IMR-90 (cell line): ENCODE measurements at regions not wholly inside any gene's neighbourhood (a gene's known extent, or its start where the extent isn't known, plus 50 kb on each side); places are given as distances from the start of the nearest gene placed in this dataset.

Source experiments
- ATAC-seq: fragments of 200-7000 bp; cut with Tn5 transposase; 2 replicates; pipeline ENCODE4 v1.9.1; 2020; ENCODE audit warnings: low read depth, mild to moderate bottlenecking, moderate library complexity
- BruUV-seq: library from RNA; stranded (reverse); fragments of 400-500 nt; replicated peaks from 2 replicates; lab custom pipeline; 2021; lab: Mats Ljungman, UMichigan
- CTCF ChIA-PET: fragments of 300-600 bp; formaldehyde crosslinking; extraction: SDS; loops from one replicate; lab custom pipeline; 2021; ENCODE audit warnings: antibody characterized with exemption; lab: Yijun Ruan, JAX
- POLR2A ChIA-PET: fragments of 300-600 bp; sonication (Branson Sonifier 250); formaldehyde crosslinking; loops from one replicate; lab custom pipeline; 2022; ENCODE audit warnings: antibody characterized with exemption; ENCODE audit not compliant: unreplicated experiment; lab: Charles Lee
- DNase-seq: peaks from one replicate; pipeline ENCODE4 v3.0.0; 2013
- H2AFZ ChIP-seq: replicated peaks from 2 replicates; pipeline ENCODE3; 2013; ENCODE audit warnings: low read length, mild to moderate bottlenecking; ENCODE audit not compliant: poor library complexity
- H2AK5ac ChIP-seq: 2 replicates; pipeline ENCODE4 v1.6.1; 2013; ENCODE audit warnings: low read depth, low read length, inconsistent platforms
- H2AK9ac ChIP-seq: replicated peaks from 2 replicates; pipeline ENCODE3; 2013; ENCODE audit warnings: mild to moderate bottlenecking, low read depth, low read length, moderate library complexity; ENCODE audit not compliant: poor library complexity
- H2BK120ac ChIP-seq: 2 replicates; pipeline ENCODE4 v1.6.1; 2013; ENCODE audit warnings: low read depth, low read length, inconsistent platforms
- H2BK15ac ChIP-seq: 3 replicates; pipeline ENCODE4 v1.6.1; 2013; ENCODE audit warnings: low read depth, low read length, inconsistent platforms
- H2BK20ac ChIP-seq: 2 replicates; pipeline ENCODE4 v1.6.1; 2013; ENCODE audit warnings: low read depth, mild to moderate bottlenecking, inconsistent platforms, low read length, moderate library complexity
- H2BK5ac ChIP-seq: 2 replicates; pipeline ENCODE4 v1.6.1; 2013; ENCODE audit warnings: mild to moderate bottlenecking, low read depth, low read length, inconsistent platforms; ENCODE audit not compliant: poor library complexity, severe bottlenecking
- H3K14ac ChIP-seq: replicated peaks from 2 replicates; pipeline ENCODE4 v1.6.1; 2013; ENCODE audit warnings: low read depth, low read length, inconsistent platforms
- H3K18ac ChIP-seq: 2 replicates; pipeline ENCODE4 v1.6.1; 2013; ENCODE audit warnings: low read depth, low read length, control low read depth
- H3K23ac ChIP-seq: 2 replicates; pipeline ENCODE4 v1.6.1; 2013; ENCODE audit warnings: low read depth, low read length, inconsistent platforms
- H3K27ac ChIP-seq: 2 replicates; pipeline ENCODE4 v1.5.1; 2013; ENCODE audit warnings: mild to moderate bottlenecking, control low read depth, low read length; ENCODE audit not compliant: insufficient read depth
- H3K27me3 ChIP-seq: 2 replicates; pipeline ENCODE4 v1.6.1; 2013; ENCODE audit warnings: low read length; ENCODE audit not compliant: control insufficient read depth, insufficient read depth
- H3K36me3 ChIP-seq: 2 replicates; pipeline ENCODE4 v1.6.1; 2013; ENCODE audit warnings: low read length, mixed read lengths; ENCODE audit not compliant: control insufficient read depth, insufficient read depth
- H3K4ac ChIP-seq: 2 replicates; pipeline ENCODE4 v1.6.1; 2013; ENCODE audit warnings: low read depth, low read length, inconsistent platforms
- H3K4me1 ChIP-seq: 2 replicates; pipeline ENCODE4 v1.6.1; 2013; ENCODE audit warnings: low read length, mixed read lengths; ENCODE audit not compliant: control insufficient read depth, insufficient read depth
- H3K4me2 ChIP-seq: 2 replicates; pipeline ENCODE4 v1.6.1; 2013; ENCODE audit warnings: low read depth, mild to moderate bottlenecking, control low read depth, low read length, moderate library complexity
- H3K4me3 ChIP-seq: 2 replicates; pipeline ENCODE4 v1.5.1; 2013; ENCODE audit warnings: low read depth, mild to moderate bottlenecking, control low read depth, low read length, moderate library complexity; ENCODE audit not compliant: insufficient read depth
- H3K56ac ChIP-seq: 2 replicates; pipeline ENCODE4 v1.6.1; 2013; ENCODE audit warnings: low read length, inconsistent platforms; ENCODE audit not compliant: insufficient read depth; ENCODE audit errors: extremely low read depth
- H3K79me1 ChIP-seq, 2 experiments: 2 replicates each; pipeline ENCODE4 v1.6.1; 2013; ENCODE audit warnings: low read length in 2 of 2, inconsistent platforms in 1 of 2, low read depth in 1 of 2
- H3K9ac ChIP-seq: 2 replicates; pipeline ENCODE4 v1.6.1; 2013; ENCODE audit warnings: low read depth, low read length, control low read depth
- H3K9me1 ChIP-seq: 2 replicates; pipeline ENCODE4 v1.6.1; 2013; ENCODE audit warnings: low read length, inconsistent platforms; ENCODE audit not compliant: insufficient read depth
- H3K9me3 ChIP-seq: 2 replicates; pipeline ENCODE4 v1.6.1; 2013; ENCODE audit warnings: low read length; ENCODE audit not compliant: control insufficient read depth, insufficient read depth
- H4K20me1 ChIP-seq: 2 replicates; pipeline ENCODE4 v1.6.1; 2013; ENCODE audit warnings: low read length, inconsistent platforms; ENCODE audit not compliant: insufficient read depth
- H4K5ac ChIP-seq: 2 replicates; pipeline ENCODE4 v1.6.1; 2013; ENCODE audit warnings: mild to moderate bottlenecking, low read depth, low read length, control low read depth
- H4K8ac ChIP-seq, 2 experiments: 2 replicates each; pipeline ENCODE4 v1.6.1; 2013; ENCODE audit warnings: low read depth in 2 of 2, low read length in 2 of 2, control low read depth in 1 of 2, inconsistent platforms in 1 of 2
- H4K91ac ChIP-seq: 2 replicates; pipeline ENCODE4 v1.6.1; 2013; ENCODE audit warnings: low read depth, low read length, inconsistent platforms; ENCODE audit not compliant: insufficient read depth
- BHLHE40 ChIP-seq: fragments of 150-350 bp; IDR thresholded peaks from 2 replicates; pipeline ENCODE4 v1.6.1; 2016; ENCODE audit warnings: mild to moderate bottlenecking, low read depth, low read length
- CEBPB ChIP-seq: IDR thresholded peaks from 2 replicates; pipeline ENCODE4 v1.6.1; 2012; ENCODE audit warnings: low read depth, low read length, improper control_type of control experiment
- CTCF ChIP-seq: conservative IDR thresholded peaks from 2 replicates; pipeline ENCODE4 v1.5.1; 2012; ENCODE audit warnings: mild to moderate bottlenecking, low read depth, low read length, improper control_type of control experiment
- FOS ChIP-seq: fragments of 150-350 bp; IDR thresholded peaks from 2 replicates; pipeline ENCODE4 v1.6.1; 2016; ENCODE audit warnings: low read depth, low read length
- MAFK ChIP-seq: IDR thresholded peaks from 2 replicates; pipeline ENCODE4 v1.6.1; 2012; ENCODE audit warnings: low read depth, low read length, improper control_type of control experiment
- MAZ ChIP-seq: IDR thresholded peaks from 2 replicates; pipeline ENCODE4 v1.6.1; 2012; ENCODE audit warnings: low read depth, mild to moderate bottlenecking, low read length, improper control_type of control experiment, moderate library complexity, borderline replicate concordance
- MXI1 ChIP-seq: IDR thresholded peaks from 2 replicates; pipeline ENCODE4 v1.6.1; 2012; ENCODE audit warnings: low read depth, mild to moderate bottlenecking, low read length, moderate library complexity, borderline replicate concordance
- RCOR1 ChIP-seq: IDR thresholded peaks from 2 replicates; pipeline ENCODE4 v1.6.1; 2012; ENCODE audit warnings: mild to moderate bottlenecking, low read length, improper control_type of control experiment; ENCODE audit not compliant: insufficient replicate concordance
- RFX5 ChIP-seq: IDR thresholded peaks from 2 replicates; pipeline ENCODE4 v1.8.0; 2012; ENCODE audit warnings: low read depth, mild to moderate bottlenecking, low read length, moderate library complexity
- whole genome bisulfite sequencing, 2 experiments: methylation state at CpG; one replicate each; pipeline versions ENCODE4 v1.1.5 to v1.1.7; 2013; ENCODE audit warnings: missing lambda C conversion rate in 2 of 2; ENCODE audit not compliant: insufficient read length in 1 of 2; ENCODE audit errors: extremely low coverage in 2 of 2; 5-methylcytosine and 5-hydroxymethylcytosine counted together
- dilution Hi-C: fragments of 300-500 bp; cut with HindIII; formaldehyde crosslinking; loops from one replicate; pipeline ENCODE4 v1.14.3; 2018; ENCODE audit warnings: low sequenced_read_pairs; ENCODE audit not compliant: unreplicated experiment
- in situ Hi-C: fragments of 300-500 bp; cut with MboI; formaldehyde crosslinking; loops from 3 replicates; pipeline ENCODE4 v1.14.3; 2019; ENCODE audit warnings: low sequenced_read_pairs, inconsistent platforms, mixed read lengths
- intact Hi-C: fragments of 100-400 bp; cut with micrococcal nuclease; formaldehyde crosslinking; loops from 2 replicates; pipeline ENCODE4 v1.10.0; 2022

GRCh38 chrX:44447214-44447613, 95.4 kb downstream of the FUNDC1 start:
- H3K27ac ChIP-seq = no peak overlapping the region
- no TSS peak for BruUV-seq
- no peak overlapping the region for H4K5ac ChIP-seq
- no peaks in the 10 kb centered on the region for H3K79me1 ChIP-seq
- no peak overlapping the region for H2BK15ac ChIP-seq
- H4K20me1 ChIP-seq = no peaks in the 10 kb centered on the region
- H4K91ac ChIP-seq = no peak overlapping the region
- no peak overlapping the region for H3K9ac ChIP-seq
- H2BK5ac ChIP-seq = no peak overlapping the region
- H3K23ac ChIP-seq = no peak overlapping the region
- H2BK20ac ChIP-seq = no peak overlapping the region
- H3K14ac ChIP-seq = no peak overlapping the region
- H2AFZ ChIP-seq = no peak overlapping the region
- no peak overlapping the region for H4K8ac ChIP-seq
- H3K4me2 ChIP-seq = no peak overlapping the region
- in situ Hi-C loops (no loop called here), intact Hi-C loops (no loop called here), dilution Hi-C loops (no loop called here)
- CTCF ChIA-PET = no interaction called here
- no peak overlapping the region for H3K4me3 ChIP-seq
- TF ChIP-seq RCOR1 (no peak), CEBPB (no peak), CTCF (no peak), FOS (no peak), RFX5 (no peak), MXI1 (no peak), MAZ (no peak), MAFK (no peak), BHLHE40 (no peak)
- no peaks in the 10 kb centered on the region; the same call in 1 of the 2 replicates for H3K27me3 ChIP-seq
- no peaks in the 10 kb centered on the region for H3K36me3 ChIP-seq
- DNase-seq = no peak
- H3K4ac ChIP-seq = no peak overlapping the region
- H3K56ac ChIP-seq = no peak overlapping the region
- no peaks in the 10 kb centered on the region for H3K4me1 ChIP-seq
- no CpG with 5 or more reads among the region's 2 CpGs for WGBS, 2 experiments
- no peak for ATAC-seq
- H3K9me1 ChIP-seq = no peaks in the 10 kb centered on the region
- no peak overlapping the region for H2AK5ac ChIP-seq
- H2AK9ac ChIP-seq = no peak overlapping the region
- no peaks in the 10 kb centered on the region for H3K9me3 ChIP-seq
- H3K18ac ChIP-seq = no peak overlapping the region
- POLR2A ChIA-PET = no interaction called here
- no peak overlapping the region for H2BK120ac ChIP-seq
